ENCODE measurements at regions not wholly inside any gene's neighbourhood (a gene's known extent, or its start where the extent isn't known, plus 50 kb on each side); places are given as distances from the start of the nearest gene placed in this dataset.
"Not testable (repeated sequence)": the region's sequence is repeated elsewhere in the genome, so short reads cannot be mapped to it uniquely, and the experiment has no call there.

DNA sequence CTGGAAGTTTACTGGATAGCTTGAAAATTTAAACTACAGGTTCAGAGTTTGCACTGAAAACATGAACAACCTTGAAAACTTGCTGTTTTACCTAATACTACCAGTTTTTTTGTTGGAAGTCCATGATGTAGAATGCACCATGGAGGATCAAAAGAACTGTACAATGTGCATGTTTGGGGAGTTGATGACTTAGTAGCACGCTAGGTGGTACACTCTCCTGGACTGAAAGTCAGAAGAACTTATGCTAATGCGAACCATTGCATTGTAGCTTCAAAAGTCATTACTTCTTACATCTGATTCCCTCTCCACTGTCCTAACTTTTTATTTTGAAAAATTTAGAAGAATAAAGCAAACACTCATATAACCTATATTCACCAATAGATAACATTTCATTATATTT lies 211.0 kb downstream of the OSTF1 start:
- no peaks in the 10 kb centered on the region for H3K9me3 ChIP-seq
- no peak overlapping the region for H3K27ac ChIP-seq
- H3K36me3 ChIP-seq, result no peaks in the 10 kb centered on the region
- TF ChIP-seq POLR2A (IDR thresholded peaks at IDR 0.05) (no peak), CTCF (IDR thresholded peaks at IDR 0.05) (no peak)
- H3K4me1 ChIP-seq, result no peaks in the 10 kb centered on the region
- H3K4me3 ChIP-seq, result no peak overlapping the region
- DNase-seq (no peak), ATAC-seq (no peak)
- WGBS (ENCODE audit: insufficient coverage, low coverage, low lambda C conversion rate, missing lambda C conversion rate), result 67% methylated on average over 1 of the region's 2 CpGs
- intact Hi-C loops (cut with DNase I), result no loop called here
- H3K27me3 ChIP-seq, result no peaks in the 10 kb centered on the region

GRCh38 chr9:75333624-75334023 lies 245.3 kb downstream of the OSTF1 start:
- no peak for ATAC-seq
- DNase-seq, result no peak
- Histone ChIP-seq H3K27me3 (no peaks in the 10 kb centered on the region), H3K4me3 (no peak overlapping the region), H3K9me3 (no peaks in the 10 kb centered on the region), H3K4me1 (no peaks in the 10 kb centered on the region), H3K36me3 (no peaks in the 10 kb centered on the region), H3K27ac (no peak overlapping the region)
- WGBS (ENCODE audit: insufficient coverage, low coverage, low lambda C conversion rate, missing lambda C conversion rate), result 51% methylated on average over 2 of the region's 2 CpGs
- intact Hi-C loops (cut with DNase I), result no loop called here
- TF ChIP-seq CTCF (IDR thresholded peaks at IDR 0.05) (peak in 1 of 4 donors; percentile 10), POLR2A (IDR thresholded peaks at IDR 0.05) (no peak)

DNA sequence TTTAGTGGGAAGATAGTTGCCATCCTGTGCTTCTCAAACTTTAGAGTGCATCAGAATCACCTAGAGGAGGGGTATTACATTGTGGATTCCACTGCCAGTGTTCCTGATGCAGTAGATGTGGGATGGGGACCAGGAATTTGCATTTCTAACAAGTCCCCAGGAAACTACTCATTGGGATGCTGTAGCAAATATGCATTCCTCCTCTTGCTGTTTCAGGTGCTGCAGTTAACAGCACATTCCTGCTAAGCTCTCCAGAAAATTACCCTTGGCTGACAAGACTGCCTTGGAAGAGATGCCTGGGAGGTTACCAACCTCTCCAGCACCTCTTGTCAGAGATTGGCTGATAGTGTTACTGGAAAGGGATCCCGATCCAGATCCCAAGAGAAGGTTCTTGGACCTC lies 270.5 kb downstream of the OSTF1 start:
- intact Hi-C loops (cut with DNase I), result no loop called here
- 100% methylated on average over 1 of the region's 1 CpG for WGBS (ENCODE audit: insufficient coverage, low coverage, low lambda C conversion rate, missing lambda C conversion rate)
- ATAC-seq (no peak), DNase-seq (no peak)
- no peaks in the 10 kb centered on the region for H3K36me3 ChIP-seq
- H3K4me1 ChIP-seq, result no peaks in the 10 kb centered on the region
- no peak overlapping the region for H3K4me3 ChIP-seq
- TF ChIP-seq CTCF (IDR thresholded peaks at IDR 0.05), result no peak
- no peak for TF ChIP-seq POLR2A (IDR thresholded peaks at IDR 0.05)
- no peaks in the 10 kb centered on the region for H3K9me3 ChIP-seq
- no peak overlapping the region for H3K27ac ChIP-seq
- no peaks in the 10 kb centered on the region for H3K27me3 ChIP-seq

GRCh38 chr9:75359638-75360037 lies 271.3 kb downstream of the OSTF1 start:
- intact Hi-C loops (cut with DNase I), result no loop called here
- DNase-seq (no peak), ATAC-seq (no peak)
- TF ChIP-seq POLR2A (IDR thresholded peaks at IDR 0.05) (no peak), CTCF (IDR thresholded peaks at IDR 0.05) (no peak)
- no peak overlapping the region for H3K4me3 ChIP-seq
- no peaks in the 10 kb centered on the region for H3K9me3 ChIP-seq
- H3K27ac ChIP-seq, result no peak overlapping the region
- H3K27me3 ChIP-seq, result no peaks in the 10 kb centered on the region
- H3K36me3 ChIP-seq, result no peaks in the 10 kb centered on the region
- H3K4me1 ChIP-seq, result no peaks in the 10 kb centered on the region
- 53% methylated on average over 2 of the region's 3 CpGs for WGBS (ENCODE audit: insufficient coverage, low coverage, low lambda C conversion rate, missing lambda C conversion rate)

- Histone ChIP-seq H3K27ac (no peak overlapping the region), H3K36me3 (no peaks in the 10 kb centered on the region), H3K4me1 (no peaks in the 10 kb centered on the region), H3K9me3 (no peaks in the 10 kb centered on the region), H3K27me3 (no peaks in the 10 kb centered on the region), H3K4me3 (no peak overlapping the region)
- DNase-seq (no peak), ATAC-seq (no peak)
- TF ChIP-seq POLR2A (IDR thresholded peaks at IDR 0.05), result no peak
- TF ChIP-seq CTCF (IDR thresholded peaks at IDR 0.05), result no peak
- WGBS (ENCODE audit: insufficient coverage, low coverage, low lambda C conversion rate, missing lambda C conversion rate), result 82% methylated on average over 3 of the region's 3 CpGs
- intact Hi-C loops (cut with DNase I), result no loop called here
Observed at GRCh38 chr9:75360252-75360651, 271.9 kb downstream of the OSTF1 start.

GRCh38 chr9:75362446-75362845 lies 274.1 kb downstream of the OSTF1 start:
- DNase-seq; H3K36me3 ChIP-seq; H3K4me3 ChIP-seq; ATAC-seq; H3K27ac ChIP-seq; H3K27me3 ChIP-seq; intact Hi-C loops (cut with DNase I); H3K9me3 ChIP-seq; H3K4me1 ChIP-seq: not testable (repeated sequence)
- WGBS (ENCODE audit: insufficient coverage, low coverage, low lambda C conversion rate, missing lambda C conversion rate), result 77% methylated on average over 4 of the region's 5 CpGs
